Gastroesophageal sphincter (tissue), 4 donors: ENCODE measurements at regions not wholly inside any gene's neighbourhood (a gene's known extent, or its start where the extent isn't known, plus 50 kb on each side); places are given as distances from the start of the nearest gene placed in this dataset.
"Not testable (repeated sequence)": the region's sequence is repeated elsewhere in the genome, so short reads cannot be mapped to it uniquely, and the experiment has no call there.

Source experiments
- ATAC-seq: fragments of 150-250 bp; one replicate; pipeline ENCODE4 v1.9.1; 2016; ENCODE audit warnings: mild to moderate bottlenecking, moderate library complexity
- H3K27ac ChIP-seq, 4 donors: fragments of 200-600 bp; sonication (generic) in 3 of 4; 1 replicate in 3 of 4; 2 replicates in 1 of 4; pipeline ENCODE4 v1.5.1; 2016 to 2019
- H3K27me3 ChIP-seq: fragments of 200-600 bp; sonication (generic); one replicate; pipeline ENCODE4 v1.5.1; 2019
- H3K36me3 ChIP-seq, 2 donors: fragments of 200-600 bp; sonication (generic); one replicate each; pipeline ENCODE4 v1.5.1; 2019; ENCODE audit warnings: control low read depth in 1 of 2
- H3K4me1 ChIP-seq, 3 donors: fragments of 200-600 bp; sonication (generic); 1 replicate in 2 of 3; 2 replicates in 1 of 3; pipeline ENCODE4 v1.5.1; 2016 to 2019; ENCODE audit warnings: control low read depth in 2 of 3
- H3K4me3 ChIP-seq, 2 donors: fragments of 200-600 bp; sonication (generic); one replicate each; pipeline ENCODE4 v1.5.1; 2019; ENCODE audit warnings: mild to moderate bottlenecking in 1 of 2, moderate library complexity in 1 of 2
- H3K9me3 ChIP-seq, 3 donors: fragments of 200-600 bp; sonication (generic); one replicate each; pipeline ENCODE4 v1.5.1; 2017 to 2019; ENCODE audit warnings: control low read depth in 2 of 3
- EP300 ChIP-seq: sonication (generic); formaldehyde crosslinking; IDR thresholded peaks from one replicate; pipeline ENCODE4 v1.6.1; 2017; ENCODE audit warnings: antibody characterized with exemption, mild to moderate bottlenecking
- POLR2A ChIP-seq, 2 donors: fragments of 450-650 bp; IDR thresholded peaks; one replicate each; pipeline ENCODE4 v1.6.1; 2017; ENCODE audit warnings: antibody characterized with exemption in 2 of 2, mild to moderate bottlenecking in 2 of 2, moderate library complexity in 1 of 2
- POLR2AphosphoS5 ChIP-seq: sonication (generic); formaldehyde crosslinking; IDR thresholded peaks from one replicate; pipeline ENCODE4 v1.6.1; 2017; ENCODE audit warnings: antibody characterized with exemption
- WGBS, 2 donors: methylation state at CpG; one replicate each; pipeline ENCODE4 v1.1.5; 2018; ENCODE audit warnings: low coverage in 1 of 2; 5-methylcytosine and 5-hydroxymethylcytosine counted together
- TF ChIP-seq, protein P1 (sequence below), 4 experiments: fragments of 200-600 bp in 2 of 4; fragments of 450-650 bp in 2 of 4; sonication (generic) in 1 of 4; IDR thresholded peaks; one replicate each; pipeline ENCODE4 v1.5.1; 2017 to 2019; ENCODE audit warnings: antibody characterized with exemption in 4 of 4, mild to moderate bottlenecking in 2 of 4, moderate library complexity in 2 of 4

DNA sequence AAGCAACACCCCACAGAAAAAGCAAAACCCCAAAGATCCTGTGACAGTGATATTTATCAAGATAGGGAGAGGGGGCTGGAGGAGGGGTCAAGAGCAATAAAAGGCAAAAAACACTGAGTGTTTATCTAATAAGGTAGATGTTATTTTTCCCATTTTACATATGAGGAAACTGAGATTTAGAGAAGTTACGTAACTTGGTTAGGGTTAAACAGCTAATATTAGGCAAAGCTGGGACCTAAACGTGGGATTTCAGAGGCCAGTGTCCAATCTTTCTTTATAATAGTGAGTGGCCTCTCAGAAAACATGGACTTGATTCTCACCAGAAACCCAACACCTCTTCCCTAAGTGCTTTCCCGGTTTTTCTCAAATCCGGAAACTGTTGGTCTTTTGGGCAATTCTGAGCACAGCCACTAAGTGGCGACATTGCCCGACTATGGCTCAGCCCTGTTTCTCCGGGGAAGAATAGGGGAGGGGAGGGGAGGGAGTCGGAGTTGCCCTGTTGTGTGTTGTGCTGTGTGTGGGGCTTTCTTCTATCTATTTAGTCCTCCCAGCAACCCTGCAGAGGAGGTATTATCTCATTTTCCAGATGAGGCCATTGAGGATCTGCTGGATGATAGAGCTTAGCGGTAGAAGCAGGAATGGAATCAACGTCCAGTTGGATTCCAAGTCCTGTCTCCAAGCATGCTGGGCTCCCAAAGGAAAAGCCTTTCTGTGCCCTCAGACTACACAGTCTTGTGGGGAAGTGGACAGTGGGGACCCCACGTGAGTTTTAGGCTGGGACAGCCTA lies 58.7 kb upstream of the ETV3 start:
- not testable (repeated sequence) for H3K4me3 ChIP-seq, H3K9me3 ChIP-seq, H3K4me1 ChIP-seq, H3K36me3 ChIP-seq, ATAC-seq, H3K27ac ChIP-seq
- peaks cover 43% of the 10 kb centered on the region for H3K27me3 ChIP-seq
- TF ChIP-seq, protein P1, sequence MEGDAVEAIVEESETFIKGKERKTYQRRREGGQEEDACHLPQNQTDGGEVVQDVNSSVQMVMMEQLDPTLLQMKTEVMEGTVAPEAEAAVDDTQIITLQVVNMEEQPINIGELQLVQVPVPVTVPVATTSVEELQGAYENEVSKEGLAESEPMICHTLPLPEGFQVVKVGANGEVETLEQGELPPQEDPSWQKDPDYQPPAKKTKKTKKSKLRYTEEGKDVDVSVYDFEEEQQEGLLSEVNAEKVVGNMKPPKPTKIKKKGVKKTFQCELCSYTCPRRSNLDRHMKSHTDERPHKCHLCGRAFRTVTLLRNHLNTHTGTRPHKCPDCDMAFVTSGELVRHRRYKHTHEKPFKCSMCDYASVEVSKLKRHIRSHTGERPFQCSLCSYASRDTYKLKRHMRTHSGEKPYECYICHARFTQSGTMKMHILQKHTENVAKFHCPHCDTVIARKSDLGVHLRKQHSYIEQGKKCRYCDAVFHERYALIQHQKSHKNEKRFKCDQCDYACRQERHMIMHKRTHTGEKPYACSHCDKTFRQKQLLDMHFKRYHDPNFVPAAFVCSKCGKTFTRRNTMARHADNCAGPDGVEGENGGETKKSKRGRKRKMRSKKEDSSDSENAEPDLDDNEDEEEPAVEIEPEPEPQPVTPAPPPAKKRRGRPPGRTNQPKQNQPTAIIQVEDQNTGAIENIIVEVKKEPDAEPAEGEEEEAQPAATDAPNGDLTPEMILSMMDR (IDR thresholded peaks at IDR 0.05), result peak in 1 of 4 experiments; percentile 12
- WGBS, 2 donors, result 36 to 48% methylated on average over 2 to 5 of the region's 11 CpGs

DNA sequence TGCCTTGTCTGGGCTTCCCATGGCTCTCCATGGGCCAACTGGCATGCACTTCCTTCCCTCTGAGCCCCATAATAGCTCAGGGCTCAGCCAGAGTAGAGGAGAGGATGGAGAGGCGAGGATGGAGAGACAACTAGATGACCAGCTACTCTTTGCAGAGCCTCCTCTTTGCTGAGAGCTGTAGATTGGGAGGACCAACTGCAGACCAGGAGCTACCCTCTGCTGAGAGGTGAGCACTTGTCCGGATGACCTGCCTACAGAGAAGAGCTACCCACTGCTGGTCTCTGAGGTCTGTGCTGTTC lies 58.0 kb upstream of the ETV3 start:
- Histone ChIP-seq H3K4me3 (no peak overlapping the region), H3K27me3 (peaks cover 43% of the 10 kb centered on the region), H3K36me3 (no peaks in the 10 kb centered on the region), H3K9me3 (no peaks in the 10 kb centered on the region), H3K27ac (no peak overlapping the region), H3K4me1 (no peaks in the 10 kb centered on the region)
- ATAC-seq, result no peak
- WGBS, 2 donors, result 100% methylated on average over 1 of the region's 2 CpGs; no CpG with 5 or more reads in 1 of the 2 donors
- TF ChIP-seq POLR2AphosphoS5, result no peak
- TF ChIP-seq, protein P1 (IDR thresholded peaks at IDR 0.05), result no peak

DNA sequence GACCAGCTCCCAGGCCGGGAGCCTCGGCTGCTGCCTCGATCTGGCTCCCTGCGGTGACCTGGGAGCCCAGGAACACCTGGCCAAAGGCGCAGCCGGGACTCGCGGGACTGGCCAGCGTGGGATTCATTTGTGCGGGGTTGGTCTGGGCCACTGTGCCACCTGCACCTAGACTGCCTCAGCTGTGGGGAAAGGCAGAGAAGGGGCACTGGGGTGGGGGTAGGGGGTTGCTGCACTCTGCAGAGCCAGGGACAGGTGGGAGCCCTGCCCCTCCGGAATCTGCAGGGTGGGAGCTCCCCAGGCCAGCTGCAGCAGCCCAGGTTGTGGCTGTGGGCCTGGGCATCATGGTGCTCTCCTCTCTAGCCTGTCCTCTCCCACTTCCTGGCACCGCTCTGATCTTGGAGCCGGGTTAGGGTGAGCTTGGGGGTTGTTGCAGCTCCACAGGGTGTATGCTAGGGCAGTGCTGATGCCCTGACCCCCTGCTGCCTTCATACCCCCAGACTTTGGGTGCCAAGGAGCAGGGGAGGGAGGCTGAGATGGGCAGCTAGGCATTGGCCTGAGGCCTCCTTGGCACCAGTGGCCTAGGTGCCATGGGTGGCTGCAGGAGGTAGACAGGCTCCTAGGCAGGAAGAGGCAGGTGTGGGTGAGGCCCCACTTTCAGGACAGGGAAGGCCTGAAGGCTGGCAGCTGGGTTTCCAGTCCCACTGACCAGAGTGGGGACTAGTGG lies 57.5 kb upstream of the ETV3 start:
- no peak for ATAC-seq
- no peaks in the 10 kb centered on the region for H3K4me1 ChIP-seq
- WGBS, 2 donors, result no CpG with 5 or more reads among the region's 13 CpGs

DNA sequence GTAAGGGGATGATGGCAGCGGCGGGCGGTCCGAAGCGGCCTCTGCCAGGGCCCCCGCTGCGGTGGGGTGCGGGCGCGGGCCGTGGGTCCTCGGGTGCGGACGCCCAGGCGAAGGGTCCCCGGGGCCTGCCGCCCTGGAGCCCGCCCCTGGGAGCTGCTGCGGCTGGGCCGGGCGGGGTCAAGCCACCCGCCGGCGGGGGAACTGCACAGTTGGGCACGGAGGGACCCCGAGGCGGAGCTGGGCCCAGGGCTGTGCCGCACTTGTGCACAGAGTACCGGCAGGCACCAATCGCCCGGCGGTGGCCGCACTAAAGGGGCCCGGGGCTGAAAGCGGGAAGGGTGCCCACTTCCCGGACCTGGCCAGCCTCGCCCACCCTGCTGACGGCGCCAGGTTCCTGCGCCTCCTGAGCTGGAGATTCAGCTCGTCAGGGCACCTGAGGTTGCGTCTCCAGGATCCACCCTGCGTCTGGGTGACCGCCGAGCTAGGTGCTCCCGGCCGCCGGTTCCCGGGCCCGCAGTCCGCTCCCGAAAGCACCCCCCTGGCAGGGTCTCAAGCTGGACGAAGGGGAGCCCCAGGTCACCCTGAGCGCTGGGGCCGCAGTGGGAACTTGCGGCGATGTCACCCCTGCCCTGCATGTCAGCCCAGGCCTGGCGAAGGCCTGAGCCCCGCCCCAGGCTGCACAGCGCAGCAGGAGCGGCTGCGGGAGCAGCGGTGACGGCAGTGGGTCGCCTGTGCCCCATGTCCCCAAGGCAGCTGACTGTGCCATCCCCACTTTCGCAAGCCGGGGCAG lies 56.7 kb upstream of the ETV3 start:
- TF ChIP-seq EP300, result no peak
- no peak for TF ChIP-seq POLR2AphosphoS5
- TF ChIP-seq, protein P1 (IDR thresholded peaks at IDR 0.05), result no peak
- TF ChIP-seq POLR2A (IDR thresholded peaks at IDR 0.05), result no peak
- no peaks in the 10 kb centered on the region for H3K9me3 ChIP-seq
- no peak for ATAC-seq
- WGBS, 2 donors, result 31 to 49% methylated on average over 5 to 14 of the region's 67 CpGs
- no peaks in the 10 kb centered on the region for H3K4me1 ChIP-seq
- H3K27ac ChIP-seq, result no peak overlapping the region
- peaks cover 43% of the 10 kb centered on the region for H3K27me3 ChIP-seq
- H3K36me3 ChIP-seq, result no peaks in the 10 kb centered on the region
- no peak overlapping the region for H3K4me3 ChIP-seq

More for the DNA sequence above, 57.5 kb upstream of the ETV3 start:
- H3K27ac ChIP-seq, result no peak overlapping the region
- H3K4me3 ChIP-seq, result no peak overlapping the region
- H3K27me3 ChIP-seq, result peaks cover 43% of the 10 kb centered on the region
- TF ChIP-seq POLR2A (IDR thresholded peaks at IDR 0.05), result no peak
- TF ChIP-seq, protein P1 (IDR thresholded peaks at IDR 0.05), result no peak
- TF ChIP-seq EP300, result no peak
- no peak for TF ChIP-seq POLR2AphosphoS5
- no peaks in the 10 kb centered on the region for H3K9me3 ChIP-seq
- H3K36me3 ChIP-seq, result no peaks in the 10 kb centered on the region
